ENCODE measurements at regions not wholly inside any gene's neighbourhood (a gene's known extent, or its start where the extent isn't known, plus 50 kb on each side); places are given as distances from the start of the nearest gene placed in this dataset.

- H3K27me3 ChIP-seq, result no peaks in the 10 kb centered on the region
- H3K4me1 ChIP-seq (ENCODE audit: insufficient read depth), result no peaks in the 10 kb centered on the region
- H3K79me2 ChIP-seq, result no peaks in the 10 kb centered on the region
- no peaks in the 10 kb centered on the region for H4K20me1 ChIP-seq (ENCODE audit: insufficient read depth, poor library complexity, severe bottlenecking)
- H3K27ac ChIP-seq, result no peak overlapping the region
- no peaks in the 10 kb centered on the region for H3K9me3 ChIP-seq (ENCODE audit: low read depth)
- TF ChIP-seq EZH2phosphoT487 (IDR thresholded peaks at IDR 0.05; ENCODE audit: low read depth, severe bottlenecking, unreplicated experiment) (no peak), EZH2 (IDR thresholded peaks at IDR 0.05; ENCODE audit: borderline replicate concordance) (no peak)
- TF ChIP-seq, protein P1, sequence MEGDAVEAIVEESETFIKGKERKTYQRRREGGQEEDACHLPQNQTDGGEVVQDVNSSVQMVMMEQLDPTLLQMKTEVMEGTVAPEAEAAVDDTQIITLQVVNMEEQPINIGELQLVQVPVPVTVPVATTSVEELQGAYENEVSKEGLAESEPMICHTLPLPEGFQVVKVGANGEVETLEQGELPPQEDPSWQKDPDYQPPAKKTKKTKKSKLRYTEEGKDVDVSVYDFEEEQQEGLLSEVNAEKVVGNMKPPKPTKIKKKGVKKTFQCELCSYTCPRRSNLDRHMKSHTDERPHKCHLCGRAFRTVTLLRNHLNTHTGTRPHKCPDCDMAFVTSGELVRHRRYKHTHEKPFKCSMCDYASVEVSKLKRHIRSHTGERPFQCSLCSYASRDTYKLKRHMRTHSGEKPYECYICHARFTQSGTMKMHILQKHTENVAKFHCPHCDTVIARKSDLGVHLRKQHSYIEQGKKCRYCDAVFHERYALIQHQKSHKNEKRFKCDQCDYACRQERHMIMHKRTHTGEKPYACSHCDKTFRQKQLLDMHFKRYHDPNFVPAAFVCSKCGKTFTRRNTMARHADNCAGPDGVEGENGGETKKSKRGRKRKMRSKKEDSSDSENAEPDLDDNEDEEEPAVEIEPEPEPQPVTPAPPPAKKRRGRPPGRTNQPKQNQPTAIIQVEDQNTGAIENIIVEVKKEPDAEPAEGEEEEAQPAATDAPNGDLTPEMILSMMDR (IDR thresholded peaks at IDR 0.05; ENCODE audit: poor library complexity), result no peak
- H3K36me3 ChIP-seq (replicated peaks; ENCODE audit: insufficient read depth, low read depth), result no peaks in the 10 kb centered on the region
- WGBS (ENCODE audit: low lambda C conversion rate, missing lambda C conversion rate), result 62% methylated on average over 2 of the region's 2 CpGs
- no peaks in the 10 kb centered on the region for H3K9me2 ChIP-seq (replicated peaks; ENCODE audit: insufficient read depth)
- H3K4me3 ChIP-seq, result no peak overlapping the region
- H3K4me2 ChIP-seq, result no peak overlapping the region
- no peak for DNase-seq (ENCODE audit: low spot score)
- H2AFZ ChIP-seq, result no peak overlapping the region
These were observed 99.8 kb downstream of the TAF11L14 start for GRCh38 chr5:17734011-17734410.

GRCh38 chr5:17735761-17736160, 101.5 kb downstream of the TAF11L14 start:
- Histone ChIP-seq H3K9me3 (ENCODE audit: low read depth) (no peaks in the 10 kb centered on the region), H3K4me3 (no peak overlapping the region), H3K9me2 (replicated peaks; ENCODE audit: insufficient read depth) (no peaks in the 10 kb centered on the region), H3K4me2 (no peak overlapping the region), H3K4me1 (ENCODE audit: insufficient read depth) (no peaks in the 10 kb centered on the region), H3K27ac (no peak overlapping the region), H3K79me2 (no peaks in the 10 kb centered on the region), H4K20me1 (ENCODE audit: insufficient read depth, poor library complexity, severe bottlenecking) (no peaks in the 10 kb centered on the region), H3K36me3 (replicated peaks; ENCODE audit: insufficient read depth, low read depth) (no peaks in the 10 kb centered on the region), H2AFZ (no peak overlapping the region), H3K27me3 (no peaks in the 10 kb centered on the region)
- DNase-seq (ENCODE audit: low spot score), result no peak
- TF ChIP-seq EZH2phosphoT487 (IDR thresholded peaks at IDR 0.05; ENCODE audit: low read depth, severe bottlenecking, unreplicated experiment), result no peak
- TF ChIP-seq, protein P1 (IDR thresholded peaks at IDR 0.05; ENCODE audit: poor library complexity), result no peak
- TF ChIP-seq EZH2 (IDR thresholded peaks at IDR 0.05; ENCODE audit: borderline replicate concordance), result no peak
- 92% methylated on average over 4 of the region's 4 CpGs for WGBS (ENCODE audit: low lambda C conversion rate, missing lambda C conversion rate)

DNA sequence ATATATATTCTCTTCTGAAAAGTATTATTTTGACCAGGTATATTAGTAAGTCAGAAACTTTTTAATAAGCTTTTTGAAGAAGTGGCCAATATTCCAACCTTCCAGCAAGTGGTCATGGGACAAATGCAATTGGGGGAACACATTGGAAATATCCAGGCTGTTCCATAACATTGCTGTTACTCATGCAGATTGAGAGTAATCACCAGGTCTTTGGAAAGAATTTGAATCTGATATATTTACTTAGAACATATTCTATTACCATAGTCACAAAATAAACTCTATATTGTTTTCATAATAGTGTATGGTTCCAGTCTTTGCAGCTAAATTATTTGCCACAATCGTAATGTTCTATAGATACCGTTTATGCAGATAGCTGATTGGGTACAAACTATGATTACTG, 102.8 kb downstream of the TAF11L14 start:
- Histone ChIP-seq H2AFZ (no peak overlapping the region), H3K4me3 (no peak overlapping the region), H3K79me2 (no peaks in the 10 kb centered on the region), H3K36me3 (replicated peaks; ENCODE audit: insufficient read depth, low read depth) (no peaks in the 10 kb centered on the region), H3K27me3 (no peaks in the 10 kb centered on the region), H4K20me1 (ENCODE audit: insufficient read depth, poor library complexity, severe bottlenecking) (no peaks in the 10 kb centered on the region), H3K4me2 (no peak overlapping the region), H3K27ac (no peak overlapping the region), H3K4me1 (ENCODE audit: insufficient read depth) (no peaks in the 10 kb centered on the region), H3K9me3 (ENCODE audit: low read depth) (no peaks in the 10 kb centered on the region), H3K9me2 (replicated peaks; ENCODE audit: insufficient read depth) (no peaks in the 10 kb centered on the region)
- DNase-seq (ENCODE audit: low spot score), result no peak
- no peak for TF ChIP-seq EZH2phosphoT487 (IDR thresholded peaks at IDR 0.05; ENCODE audit: low read depth, severe bottlenecking, unreplicated experiment)
- TF ChIP-seq, protein P1 (IDR thresholded peaks at IDR 0.05; ENCODE audit: poor library complexity), result no peak
- TF ChIP-seq EZH2 (IDR thresholded peaks at IDR 0.05; ENCODE audit: borderline replicate concordance), result no peak
- 98% methylated on average over 2 of the region's 2 CpGs for WGBS (ENCODE audit: low lambda C conversion rate, missing lambda C conversion rate)

DNA sequence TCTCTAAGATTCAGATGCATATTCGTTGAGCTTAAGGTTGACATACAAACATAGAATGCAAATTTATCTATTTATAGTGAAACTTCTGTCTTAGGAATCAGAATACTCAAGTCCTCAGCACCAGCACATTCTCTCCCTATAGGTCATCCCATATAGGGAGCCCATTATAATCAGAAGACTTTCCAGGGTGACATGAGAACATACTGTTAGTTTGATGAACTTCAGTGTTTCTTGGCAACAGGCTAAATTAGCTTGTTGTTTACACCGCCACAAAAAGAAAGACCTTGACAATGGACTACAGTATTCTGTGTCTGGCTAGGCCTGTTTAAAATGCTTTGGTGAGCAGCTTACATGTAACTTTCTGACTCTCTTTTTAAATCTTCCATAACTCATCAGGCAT, 104.2 kb downstream of the TAF11L14 start:
- TF ChIP-seq EZH2 (IDR thresholded peaks at IDR 0.05; ENCODE audit: borderline replicate concordance) (no peak), EZH2phosphoT487 (IDR thresholded peaks at IDR 0.05; ENCODE audit: low read depth, severe bottlenecking, unreplicated experiment) (no peak)
- TF ChIP-seq, protein P1 (IDR thresholded peaks at IDR 0.05; ENCODE audit: poor library complexity), result no peak
- no peak overlapping the region for H3K27ac ChIP-seq
- H3K9me3 ChIP-seq (ENCODE audit: low read depth), result no peaks in the 10 kb centered on the region
- no peaks in the 10 kb centered on the region for H3K27me3 ChIP-seq
- DNase-seq (ENCODE audit: low spot score), result no peak
- no peaks in the 10 kb centered on the region for H3K4me1 ChIP-seq (ENCODE audit: insufficient read depth)
- H3K36me3 ChIP-seq (replicated peaks; ENCODE audit: insufficient read depth, low read depth), result no peaks in the 10 kb centered on the region
- H3K9me2 ChIP-seq (replicated peaks; ENCODE audit: insufficient read depth), result no peaks in the 10 kb centered on the region
- no peak overlapping the region for H3K4me2 ChIP-seq
- H3K79me2 ChIP-seq, result no peaks in the 10 kb centered on the region
- H4K20me1 ChIP-seq (ENCODE audit: insufficient read depth, poor library complexity, severe bottlenecking), result no peaks in the 10 kb centered on the region
- no peak overlapping the region for H2AFZ ChIP-seq
- no peak overlapping the region for H3K4me3 ChIP-seq
- WGBS (ENCODE audit: low lambda C conversion rate, missing lambda C conversion rate), result 81% methylated on average over 2 of the region's 2 CpGs
